HL-60 (cell line): ENCODE measurements at regions not wholly inside any gene's neighbourhood (a gene's known extent, or its start where the extent isn't known, plus 50 kb on each side); places are given as distances from the start of the nearest gene placed in this dataset.

ENCODE experiments used
- DNase-seq, 2 experiments: peaks; one replicate each; pipeline ENCODE4 v3.0.0-alpha.2; 2010 to 2020; ENCODE audit warnings: low read depth in 1 of 2, low spot score in 1 of 2
- H3K27ac ChIP-seq: fragments of 250-450 bp; sonication (Bioruptor Pico); replicated peaks from 2 replicates; pipeline ENCODE4 v1.5.1; 2020; ENCODE audit warnings: mild to moderate bottlenecking, moderate library complexity
- H3K27me3 ChIP-seq: fragments of 250-450 bp; sonication (Bioruptor Pico); 2 replicates; pipeline ENCODE4 v1.5.1; 2021; ENCODE audit warnings: mild to moderate bottlenecking, moderate library complexity; ENCODE audit not compliant: insufficient read depth, poor library complexity, severe bottlenecking
- H3K4me3 ChIP-seq: replicated peaks from 2 replicates; pipeline ENCODE4 v1.5.1; 2011; ENCODE audit warnings: mild to moderate bottlenecking, control low read depth, low read length; ENCODE audit not compliant: insufficient read depth
- GABPA ChIP-seq: IDR thresholded peaks from 2 replicates; pipeline ENCODE4 v1.6.1; 2012; ENCODE audit warnings: low read depth
- POLR2AphosphoS5 ChIP-seq: IDR thresholded peaks from 2 replicates; pipeline ENCODE4 v1.6.1; 2012; ENCODE audit warnings: low read depth
- SPI1 ChIP-seq: IDR thresholded peaks from 2 replicates; pipeline ENCODE4 v1.6.1; 2012; ENCODE audit warnings: low read depth, mild to moderate bottlenecking, borderline replicate concordance
- TF ChIP-seq, protein P1 (sequence below): IDR thresholded peaks from one replicate; pipeline ENCODE4 v1.5.1; 2011; ENCODE audit warnings: low read length, control low read depth, inconsistent platforms; ENCODE audit not compliant: insufficient read depth
- TF ChIP-seq, protein P2 (sequence below): IDR thresholded peaks from 2 replicates; pipeline ENCODE4 v1.6.1; 2012; ENCODE audit warnings: low read depth; ENCODE audit not compliant: insufficient replicate concordance

- DNase-seq = no peak
These were observed 680.6 kb downstream of the SQOR start for GRCh38 chr15:46315434-46315833.

GRCh38 chr15:46316024-46316423 is 681.2 kb downstream of the SQOR start:
- Histone ChIP-seq H3K4me3 (no peak overlapping the region), H3K27me3 (no peaks in the 10 kb centered on the region), H3K27ac (no peak overlapping the region)
- DNase-seq = no peak
- TF ChIP-seq, protein P1, sequence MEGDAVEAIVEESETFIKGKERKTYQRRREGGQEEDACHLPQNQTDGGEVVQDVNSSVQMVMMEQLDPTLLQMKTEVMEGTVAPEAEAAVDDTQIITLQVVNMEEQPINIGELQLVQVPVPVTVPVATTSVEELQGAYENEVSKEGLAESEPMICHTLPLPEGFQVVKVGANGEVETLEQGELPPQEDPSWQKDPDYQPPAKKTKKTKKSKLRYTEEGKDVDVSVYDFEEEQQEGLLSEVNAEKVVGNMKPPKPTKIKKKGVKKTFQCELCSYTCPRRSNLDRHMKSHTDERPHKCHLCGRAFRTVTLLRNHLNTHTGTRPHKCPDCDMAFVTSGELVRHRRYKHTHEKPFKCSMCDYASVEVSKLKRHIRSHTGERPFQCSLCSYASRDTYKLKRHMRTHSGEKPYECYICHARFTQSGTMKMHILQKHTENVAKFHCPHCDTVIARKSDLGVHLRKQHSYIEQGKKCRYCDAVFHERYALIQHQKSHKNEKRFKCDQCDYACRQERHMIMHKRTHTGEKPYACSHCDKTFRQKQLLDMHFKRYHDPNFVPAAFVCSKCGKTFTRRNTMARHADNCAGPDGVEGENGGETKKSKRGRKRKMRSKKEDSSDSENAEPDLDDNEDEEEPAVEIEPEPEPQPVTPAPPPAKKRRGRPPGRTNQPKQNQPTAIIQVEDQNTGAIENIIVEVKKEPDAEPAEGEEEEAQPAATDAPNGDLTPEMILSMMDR = no peak
- no peak for TF ChIP-seq POLR2AphosphoS5
- TF ChIP-seq GABPA = no peak
- TF ChIP-seq, protein P2, sequence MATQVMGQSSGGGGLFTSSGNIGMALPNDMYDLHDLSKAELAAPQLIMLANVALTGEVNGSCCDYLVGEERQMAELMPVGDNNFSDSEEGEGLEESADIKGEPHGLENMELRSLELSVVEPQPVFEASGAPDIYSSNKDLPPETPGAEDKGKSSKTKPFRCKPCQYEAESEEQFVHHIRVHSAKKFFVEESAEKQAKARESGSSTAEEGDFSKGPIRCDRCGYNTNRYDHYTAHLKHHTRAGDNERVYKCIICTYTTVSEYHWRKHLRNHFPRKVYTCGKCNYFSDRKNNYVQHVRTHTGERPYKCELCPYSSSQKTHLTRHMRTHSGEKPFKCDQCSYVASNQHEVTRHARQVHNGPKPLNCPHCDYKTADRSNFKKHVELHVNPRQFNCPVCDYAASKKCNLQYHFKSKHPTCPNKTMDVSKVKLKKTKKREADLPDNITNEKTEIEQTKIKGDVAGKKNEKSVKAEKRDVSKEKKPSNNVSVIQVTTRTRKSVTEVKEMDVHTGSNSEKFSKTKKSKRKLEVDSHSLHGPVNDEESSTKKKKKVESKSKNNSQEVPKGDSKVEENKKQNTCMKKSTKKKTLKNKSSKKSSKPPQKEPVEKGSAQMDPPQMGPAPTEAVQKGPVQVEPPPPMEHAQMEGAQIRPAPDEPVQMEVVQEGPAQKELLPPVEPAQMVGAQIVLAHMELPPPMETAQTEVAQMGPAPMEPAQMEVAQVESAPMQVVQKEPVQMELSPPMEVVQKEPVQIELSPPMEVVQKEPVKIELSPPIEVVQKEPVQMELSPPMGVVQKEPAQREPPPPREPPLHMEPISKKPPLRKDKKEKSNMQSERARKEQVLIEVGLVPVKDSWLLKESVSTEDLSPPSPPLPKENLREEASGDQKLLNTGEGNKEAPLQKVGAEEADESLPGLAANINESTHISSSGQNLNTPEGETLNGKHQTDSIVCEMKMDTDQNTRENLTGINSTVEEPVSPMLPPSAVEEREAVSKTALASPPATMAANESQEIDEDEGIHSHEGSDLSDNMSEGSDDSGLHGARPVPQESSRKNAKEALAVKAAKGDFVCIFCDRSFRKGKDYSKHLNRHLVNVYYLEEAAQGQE = no peak
- TF ChIP-seq SPI1 = no peak

More at GRCh38 chr15:46315434-46315833, 680.6 kb downstream of the SQOR start:
- Histone ChIP-seq H3K27me3 (no peaks in the 10 kb centered on the region), H3K27ac (no peak overlapping the region), H3K4me3 (no peak overlapping the region)
- TF ChIP-seq, protein P2 = no peak
- TF ChIP-seq SPI1 = no peak
- no peak for TF ChIP-seq POLR2AphosphoS5
- TF ChIP-seq GABPA = no peak
- TF ChIP-seq, protein P1 = no peak

DNA sequence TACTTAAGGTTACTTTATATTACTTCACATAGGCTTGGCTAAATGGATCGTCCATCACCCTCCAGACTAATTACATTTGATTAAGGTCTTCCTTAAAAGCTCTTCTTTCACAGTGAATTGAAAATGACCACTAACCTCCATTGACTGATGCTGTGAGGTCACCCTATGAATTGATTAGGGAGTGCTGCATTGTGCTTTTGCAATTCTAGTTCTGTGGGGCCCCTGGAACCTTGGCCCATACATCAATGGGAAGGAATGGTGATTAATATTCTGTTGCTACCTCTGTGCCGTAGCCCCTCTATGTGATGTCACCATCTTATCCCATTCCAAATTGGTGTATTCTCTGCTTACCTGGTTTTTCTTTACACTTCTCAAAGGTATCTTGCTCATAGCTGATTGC is 682.2 kb downstream of the SQOR start:
- TF ChIP-seq POLR2AphosphoS5 (no peak), SPI1 (no peak), GABPA (no peak)
- TF ChIP-seq, protein P2 = no peak
- TF ChIP-seq, protein P1 = no peak

More for the DNA sequence above, 682.2 kb downstream of the SQOR start:
- no peak for DNase-seq
- H3K27me3 ChIP-seq = no peaks in the 10 kb centered on the region
- no peak overlapping the region for H3K27ac ChIP-seq
- H3K4me3 ChIP-seq = no peak overlapping the region
